IMR-90 (cell line): ENCODE measurements at regions not wholly inside any gene's neighbourhood (a gene's known extent, or its start where the extent isn't known, plus 50 kb on each side); places are given as distances from the start of the nearest gene placed in this dataset.

ENCODE experiments used
- ATAC-seq: fragments of 200-7000 bp; cut with Tn5 transposase; 2 replicates; pipeline ENCODE4 v1.9.1; 2020; ENCODE audit warnings: low read depth, mild to moderate bottlenecking, moderate library complexity
- BruUV-seq: library from RNA; stranded (reverse); fragments of 400-500 nt; replicated peaks from 2 replicates; lab custom pipeline; 2021; lab: Mats Ljungman, UMichigan
- CTCF ChIA-PET: fragments of 300-600 bp; formaldehyde crosslinking; extraction: SDS; loops from one replicate; lab custom pipeline; 2021; ENCODE audit warnings: antibody characterized with exemption; lab: Yijun Ruan, JAX
- POLR2A ChIA-PET: fragments of 300-600 bp; sonication (Branson Sonifier 250); formaldehyde crosslinking; loops from one replicate; lab custom pipeline; 2022; ENCODE audit warnings: antibody characterized with exemption; ENCODE audit not compliant: unreplicated experiment; lab: Charles Lee
- DNase-seq: peaks from one replicate; pipeline ENCODE4 v3.0.0; 2013
- H2AFZ ChIP-seq: replicated peaks from 2 replicates; pipeline ENCODE3; 2013; ENCODE audit warnings: low read length, mild to moderate bottlenecking; ENCODE audit not compliant: poor library complexity
- H2AK5ac ChIP-seq: 2 replicates; pipeline ENCODE4 v1.6.1; 2013; ENCODE audit warnings: low read depth, low read length, inconsistent platforms
- H2AK9ac ChIP-seq: replicated peaks from 2 replicates; pipeline ENCODE3; 2013; ENCODE audit warnings: mild to moderate bottlenecking, low read depth, low read length, moderate library complexity; ENCODE audit not compliant: poor library complexity
- H2BK120ac ChIP-seq: 2 replicates; pipeline ENCODE4 v1.6.1; 2013; ENCODE audit warnings: low read depth, low read length, inconsistent platforms
- H2BK15ac ChIP-seq: 3 replicates; pipeline ENCODE4 v1.6.1; 2013; ENCODE audit warnings: low read depth, low read length, inconsistent platforms
- H2BK20ac ChIP-seq: 2 replicates; pipeline ENCODE4 v1.6.1; 2013; ENCODE audit warnings: low read depth, mild to moderate bottlenecking, inconsistent platforms, low read length, moderate library complexity
- H2BK5ac ChIP-seq: 2 replicates; pipeline ENCODE4 v1.6.1; 2013; ENCODE audit warnings: mild to moderate bottlenecking, low read depth, low read length, inconsistent platforms; ENCODE audit not compliant: poor library complexity, severe bottlenecking
- H3K14ac ChIP-seq: replicated peaks from 2 replicates; pipeline ENCODE4 v1.6.1; 2013; ENCODE audit warnings: low read depth, low read length, inconsistent platforms
- H3K18ac ChIP-seq: 2 replicates; pipeline ENCODE4 v1.6.1; 2013; ENCODE audit warnings: low read depth, low read length, control low read depth
- H3K23ac ChIP-seq: 2 replicates; pipeline ENCODE4 v1.6.1; 2013; ENCODE audit warnings: low read depth, low read length, inconsistent platforms
- H3K27ac ChIP-seq: 2 replicates; pipeline ENCODE4 v1.5.1; 2013; ENCODE audit warnings: mild to moderate bottlenecking, control low read depth, low read length; ENCODE audit not compliant: insufficient read depth
- H3K27me3 ChIP-seq: 2 replicates; pipeline ENCODE4 v1.6.1; 2013; ENCODE audit warnings: low read length; ENCODE audit not compliant: control insufficient read depth, insufficient read depth
- H3K36me3 ChIP-seq: 2 replicates; pipeline ENCODE4 v1.6.1; 2013; ENCODE audit warnings: low read length, mixed read lengths; ENCODE audit not compliant: control insufficient read depth, insufficient read depth
- H3K4ac ChIP-seq: 2 replicates; pipeline ENCODE4 v1.6.1; 2013; ENCODE audit warnings: low read depth, low read length, inconsistent platforms
- H3K4me1 ChIP-seq: 2 replicates; pipeline ENCODE4 v1.6.1; 2013; ENCODE audit warnings: low read length, mixed read lengths; ENCODE audit not compliant: control insufficient read depth, insufficient read depth
- H3K4me2 ChIP-seq: 2 replicates; pipeline ENCODE4 v1.6.1; 2013; ENCODE audit warnings: low read depth, mild to moderate bottlenecking, control low read depth, low read length, moderate library complexity
- H3K4me3 ChIP-seq: 2 replicates; pipeline ENCODE4 v1.5.1; 2013; ENCODE audit warnings: low read depth, mild to moderate bottlenecking, control low read depth, low read length, moderate library complexity; ENCODE audit not compliant: insufficient read depth
- H3K56ac ChIP-seq: 2 replicates; pipeline ENCODE4 v1.6.1; 2013; ENCODE audit warnings: low read length, inconsistent platforms; ENCODE audit not compliant: insufficient read depth; ENCODE audit errors: extremely low read depth
- H3K79me1 ChIP-seq, 2 experiments: 2 replicates each; pipeline ENCODE4 v1.6.1; 2013; ENCODE audit warnings: low read length in 2 of 2, inconsistent platforms in 1 of 2, low read depth in 1 of 2
- H3K9ac ChIP-seq: 2 replicates; pipeline ENCODE4 v1.6.1; 2013; ENCODE audit warnings: low read depth, low read length, control low read depth
- H3K9me1 ChIP-seq: 2 replicates; pipeline ENCODE4 v1.6.1; 2013; ENCODE audit warnings: low read length, inconsistent platforms; ENCODE audit not compliant: insufficient read depth
- H3K9me3 ChIP-seq: 2 replicates; pipeline ENCODE4 v1.6.1; 2013; ENCODE audit warnings: low read length; ENCODE audit not compliant: control insufficient read depth, insufficient read depth
- H4K20me1 ChIP-seq: 2 replicates; pipeline ENCODE4 v1.6.1; 2013; ENCODE audit warnings: low read length, inconsistent platforms; ENCODE audit not compliant: insufficient read depth
- H4K5ac ChIP-seq: 2 replicates; pipeline ENCODE4 v1.6.1; 2013; ENCODE audit warnings: mild to moderate bottlenecking, low read depth, low read length, control low read depth
- H4K8ac ChIP-seq, 2 experiments: 2 replicates each; pipeline ENCODE4 v1.6.1; 2013; ENCODE audit warnings: low read depth in 2 of 2, low read length in 2 of 2, control low read depth in 1 of 2, inconsistent platforms in 1 of 2
- H4K91ac ChIP-seq: 2 replicates; pipeline ENCODE4 v1.6.1; 2013; ENCODE audit warnings: low read depth, low read length, inconsistent platforms; ENCODE audit not compliant: insufficient read depth
- BHLHE40 ChIP-seq: fragments of 150-350 bp; IDR thresholded peaks from 2 replicates; pipeline ENCODE4 v1.6.1; 2016; ENCODE audit warnings: mild to moderate bottlenecking, low read depth, low read length
- CEBPB ChIP-seq: IDR thresholded peaks from 2 replicates; pipeline ENCODE4 v1.6.1; 2012; ENCODE audit warnings: low read depth, low read length, improper control_type of control experiment
- ELK1 ChIP-seq: fragments of 150-350 bp; IDR thresholded peaks from 2 replicates; pipeline ENCODE4 v1.6.1; 2016; ENCODE audit warnings: low read depth, mild to moderate bottlenecking, low read length, moderate library complexity, borderline replicate concordance
- FOS ChIP-seq: fragments of 150-350 bp; IDR thresholded peaks from 2 replicates; pipeline ENCODE4 v1.6.1; 2016; ENCODE audit warnings: low read depth, low read length
- MAZ ChIP-seq: IDR thresholded peaks from 2 replicates; pipeline ENCODE4 v1.6.1; 2012; ENCODE audit warnings: low read depth, mild to moderate bottlenecking, low read length, improper control_type of control experiment, moderate library complexity, borderline replicate concordance
- MXI1 ChIP-seq: IDR thresholded peaks from 2 replicates; pipeline ENCODE4 v1.6.1; 2012; ENCODE audit warnings: low read depth, mild to moderate bottlenecking, low read length, moderate library complexity, borderline replicate concordance
- NFE2L2 ChIP-seq: fragments of 150-350 bp; IDR thresholded peaks from 2 replicates; pipeline ENCODE4 v1.6.1; 2016; ENCODE audit warnings: low read depth, mild to moderate bottlenecking, low read length
- POLR2A ChIP-seq: IDR thresholded peaks from 2 replicates; pipeline ENCODE4 v1.6.1; 2012; ENCODE audit warnings: mild to moderate bottlenecking, low read depth, low read length
- RAD21 ChIP-seq: IDR thresholded peaks from 2 replicates; pipeline ENCODE4 v1.6.1; 2012; ENCODE audit warnings: low read length, improper control_type of control experiment
- RCOR1 ChIP-seq: IDR thresholded peaks from 2 replicates; pipeline ENCODE4 v1.6.1; 2012; ENCODE audit warnings: mild to moderate bottlenecking, low read length, improper control_type of control experiment; ENCODE audit not compliant: insufficient replicate concordance
- USF2 ChIP-seq: fragments of 150-350 bp; IDR thresholded peaks from 2 replicates; pipeline ENCODE4 v1.6.1; 2017; ENCODE audit warnings: mild to moderate bottlenecking, antibody characterized with exemption, low read length, low read depth
- WGBS, 2 experiments: methylation state at CpG; one replicate each; pipeline versions ENCODE4 v1.1.5 to v1.1.7; 2013; ENCODE audit warnings: missing lambda C conversion rate in 2 of 2; ENCODE audit not compliant: insufficient read length in 1 of 2; ENCODE audit errors: extremely low coverage in 2 of 2; 5-methylcytosine and 5-hydroxymethylcytosine counted together
- dilution Hi-C: fragments of 300-500 bp; cut with HindIII; formaldehyde crosslinking; loops from one replicate; pipeline ENCODE4 v1.14.3; 2018; ENCODE audit warnings: low sequenced_read_pairs; ENCODE audit not compliant: unreplicated experiment
- in situ Hi-C: fragments of 300-500 bp; cut with MboI; formaldehyde crosslinking; loops from 3 replicates; pipeline ENCODE4 v1.14.3; 2019; ENCODE audit warnings: low sequenced_read_pairs, inconsistent platforms, mixed read lengths
- intact Hi-C: fragments of 100-400 bp; cut with micrococcal nuclease; formaldehyde crosslinking; loops from 2 replicates; pipeline ENCODE4 v1.10.0; 2022

GRCh38 chr11:115892016-115892415 is 387.8 kb upstream of the CADM1 start:
- POLR2A ChIA-PET = no interaction called here
- H3K56ac ChIP-seq = no peak overlapping the region
- no peaks in the 10 kb centered on the region for H3K36me3 ChIP-seq
- H4K5ac ChIP-seq = no peak overlapping the region
- H3K4ac ChIP-seq = no peak overlapping the region
- DNase-seq (no peak), ATAC-seq (no peak)
- no peak overlapping the region for H3K18ac ChIP-seq
- H3K79me1 ChIP-seq = no peaks in the 10 kb centered on the region
- no peak overlapping the region for H3K27ac ChIP-seq
- no peak overlapping the region for H4K8ac ChIP-seq
- H2BK120ac ChIP-seq = no peak overlapping the region
- no peaks in the 10 kb centered on the region for H3K9me1 ChIP-seq
- H2BK15ac ChIP-seq = no peak overlapping the region
- intact Hi-C loops = no loop called here
- H4K91ac ChIP-seq = no peak overlapping the region
- no peak overlapping the region for H3K9ac ChIP-seq
- H3K9me3 ChIP-seq = no peaks in the 10 kb centered on the region
- H2BK20ac ChIP-seq = no peak overlapping the region
- CTCF ChIA-PET = no interaction called here
- H4K20me1 ChIP-seq = no peaks in the 10 kb centered on the region
- H2BK5ac ChIP-seq = no peak overlapping the region
- in situ Hi-C loops = no loop called here
- H3K14ac ChIP-seq = no peak overlapping the region
- no peak overlapping the region for H2AFZ ChIP-seq
- no peak overlapping the region for H3K4me3 ChIP-seq
- H3K4me1 ChIP-seq = peaks cover 2% of the 10 kb centered on the region; the same call in 1 of the 2 replicates
- no CpG with 5 or more reads among the region's 2 CpGs for WGBS, 2 experiments
- H2AK9ac ChIP-seq = no peak overlapping the region
- no peak overlapping the region for H3K4me2 ChIP-seq
- dilution Hi-C loops = no loop called here
- BruUV-seq = no TSS peak
- no peak overlapping the region for H3K23ac ChIP-seq
- TF ChIP-seq RCOR1 (no peak), BHLHE40 (no peak), FOS (no peak), RAD21 (no peak), USF2 (no peak), POLR2A (no peak), NFE2L2 (no peak), ELK1 (no peak), MXI1 (no peak), CEBPB (no peak), MAZ (no peak)
- peaks cover 3% of the 10 kb centered on the region; the same call in 1 of the 2 replicates for H3K27me3 ChIP-seq
- no peak overlapping the region for H2AK5ac ChIP-seq
